GM23338 (cell line): ENCODE measurements at regions not wholly inside any gene's neighbourhood (a gene's known extent, or its start where the extent isn't known, plus 50 kb on each side); places are given as distances from the start of the nearest gene placed in this dataset.

Experiments used
- ATAC-seq: fragments of 200-7000 bp; cut with Tn5 transposase; 3 replicates; pipeline ENCODE4 v1.9.1; 2020
- DNase-seq: peaks from one replicate; pipeline ENCODE4 v3.0.0-alpha.2; 2015; ENCODE audit warnings: low spot score
- H2AFZ ChIP-seq: fragments of 200-600 bp; sonication (generic); 2 replicates; pipeline ENCODE4 v1.8.0; 2016; ENCODE audit warnings: antibody characterized with exemption, mild to moderate bottlenecking, moderate library complexity
- H3F3A ChIP-seq: fragments of 200-600 bp; sonication (generic); replicated peaks from 2 replicates; pipeline ENCODE4 v1.8.0; 2017; ENCODE audit warnings: antibody characterized with exemption, mixed run types, low read depth
- H3K27ac ChIP-seq: fragments of 200-600 bp; sonication (generic); 2 replicates; pipeline ENCODE4 v1.6.1; 2016; ENCODE audit warnings: low read depth
- H3K27me3 ChIP-seq: fragments of 200-600 bp; sonication (generic); 2 replicates; pipeline ENCODE4 v1.8.0; 2016; ENCODE audit warnings: mild to moderate bottlenecking, mixed run types, moderate library complexity; ENCODE audit not compliant: insufficient read depth
- H3K36me3 ChIP-seq: fragments of 200-600 bp; sonication (generic); 2 replicates; pipeline ENCODE4 v1.8.0; 2016; ENCODE audit warnings: mild to moderate bottlenecking; ENCODE audit not compliant: insufficient read depth
- H3K4me1 ChIP-seq: fragments of 200-600 bp; sonication (generic); 2 replicates; pipeline ENCODE4 v1.8.0; 2016; ENCODE audit warnings: mild to moderate bottlenecking, moderate library complexity; ENCODE audit not compliant: insufficient read depth
- H3K4me2 ChIP-seq: fragments of 200-600 bp; sonication (generic); 2 replicates; pipeline ENCODE4 v1.7.1; 2017; ENCODE audit warnings: mixed run types
- H3K4me3 ChIP-seq: fragments of 200-600 bp; sonication (generic); 2 replicates; pipeline ENCODE4 v1.6.1; 2016; ENCODE audit warnings: mixed run types
- H3K79me2 ChIP-seq: fragments of 200-600 bp; sonication (generic); replicated peaks from 2 replicates; pipeline ENCODE4 v1.8.0; 2017; ENCODE audit warnings: mild to moderate bottlenecking; ENCODE audit not compliant: insufficient read depth
- H3K9me2 ChIP-seq: fragments of 200-600 bp; sonication (generic); 2 replicates; pipeline ENCODE4 v1.8.0; 2017; ENCODE audit not compliant: insufficient read depth
- H4K20me1 ChIP-seq: fragments of 200-600 bp; sonication (generic); replicated peaks from 2 replicates; pipeline ENCODE4 v1.8.0; 2017; ENCODE audit warnings: mild to moderate bottlenecking; ENCODE audit not compliant: insufficient read depth
- H3K27ac Mint-ChIP-seq: 2 replicates; pipeline ENCODE4 v1.8.0; 2020; ENCODE audit warnings: inconsistent platforms, mild to moderate bottlenecking, moderate library complexity, mixed read lengths
- H3K27me3 Mint-ChIP-seq: 3 replicates; pipeline ENCODE4 v1.8.0; 2022; ENCODE audit warnings: low read depth, mild to moderate bottlenecking, moderate library complexity, mixed read lengths, inconsistent platforms; ENCODE audit not compliant: insufficient read depth, poor library complexity
- H3K36me3 Mint-ChIP-seq: 3 replicates; pipeline ENCODE4 v1.8.0; 2021; ENCODE audit warnings: low read depth, mild to moderate bottlenecking, inconsistent platforms, moderate library complexity, mixed read lengths
- H3K4me1 Mint-ChIP-seq: 3 replicates; pipeline ENCODE4 v1.8.0; 2020; ENCODE audit warnings: mild to moderate bottlenecking, inconsistent platforms, mixed read lengths
- H3K4me3 Mint-ChIP-seq: 3 replicates; pipeline ENCODE4 v1.8.0; 2021; ENCODE audit warnings: moderate library complexity, mild to moderate bottlenecking, inconsistent platforms, mixed read lengths
- H3K9me3 Mint-ChIP-seq: 3 replicates; pipeline ENCODE4 v1.8.0; 2020; ENCODE audit warnings: moderate library complexity, mild to moderate bottlenecking, inconsistent platforms, mixed read lengths
- CREB1 ChIP-seq: fragments of 250-450 bp; sonication (Bioruptor Pico); IDR thresholded peaks from 2 replicates; pipeline ENCODE4 v1.5.0; 2020; ENCODE audit warnings: low read depth, mild to moderate bottlenecking, moderate library complexity
- EZH2 ChIP-seq: fragments of 200-600 bp; sonication (generic); IDR thresholded peaks from one replicate; pipeline ENCODE4 v1.8.0; 2017; ENCODE audit warnings: antibody characterized with exemption, mild to moderate bottlenecking, low read depth; ENCODE audit not compliant: unreplicated experiment
- EZH2phosphoT487 ChIP-seq: fragments of 200-600 bp; sonication (generic); IDR thresholded peaks from one replicate; pipeline ENCODE4 v1.8.1; 2018; ENCODE audit warnings: antibody characterized with exemption; ENCODE audit not compliant: unreplicated experiment
- JUNB ChIP-seq: IDR thresholded peaks from one replicate; pipeline ENCODE4 v1.6.1; 2016; ENCODE audit warnings: antibody characterized with exemption; ENCODE audit not compliant: unreplicated experiment
- NANOG ChIP-seq: IDR thresholded peaks from 2 replicates; pipeline ENCODE4 v1.6.1; 2016; ENCODE audit warnings: antibody characterized with exemption, borderline replicate concordance
- POLR2AphosphoS5 ChIP-seq: IDR thresholded peaks from 2 replicates; pipeline ENCODE4 v1.6.1; 2016; ENCODE audit warnings: antibody characterized with exemption, low read depth
- REST ChIP-seq: IDR thresholded peaks from one replicate; pipeline ENCODE4 v1.6.1; 2018; ENCODE audit warnings: antibody characterized with exemption; ENCODE audit not compliant: unreplicated experiment
- ZNF114 ChIP-seq: fragments of 250-450 bp; sonication (Bioruptor Pico); IDR thresholded peaks from 2 replicates; pipeline ENCODE4 v1.5.0; 2020; ENCODE audit warnings: mild to moderate bottlenecking, moderate library complexity
- ZNF331 ChIP-seq: fragments of 250-450 bp; sonication (Bioruptor Pico); IDR thresholded peaks from 2 replicates; pipeline ENCODE4 v1.5.0; 2020; ENCODE audit warnings: low read depth, mild to moderate bottlenecking, moderate library complexity
- TF ChIP-seq, protein P1 (sequence below), 2 experiments: fragments of 200-600 bp in 1 of 2; sonication (generic) in 1 of 2; conservative IDR thresholded peaks; 2 replicates each; pipeline versions ENCODE4 v1.5.1 to v1.6.1; 2016 to 2017; ENCODE audit warnings: antibody characterized with exemption in 2 of 2, low read depth in 2 of 2, mild to moderate bottlenecking in 2 of 2, moderate library complexity in 1 of 2
- TF ChIP-seq, protein P2 (sequence below): fragments of 250-450 bp; sonication (Bioruptor Pico); IDR thresholded peaks from 2 replicates; pipeline ENCODE4 v1.5.0; 2020; ENCODE audit warnings: mild to moderate bottlenecking, moderate library complexity

DNA sequence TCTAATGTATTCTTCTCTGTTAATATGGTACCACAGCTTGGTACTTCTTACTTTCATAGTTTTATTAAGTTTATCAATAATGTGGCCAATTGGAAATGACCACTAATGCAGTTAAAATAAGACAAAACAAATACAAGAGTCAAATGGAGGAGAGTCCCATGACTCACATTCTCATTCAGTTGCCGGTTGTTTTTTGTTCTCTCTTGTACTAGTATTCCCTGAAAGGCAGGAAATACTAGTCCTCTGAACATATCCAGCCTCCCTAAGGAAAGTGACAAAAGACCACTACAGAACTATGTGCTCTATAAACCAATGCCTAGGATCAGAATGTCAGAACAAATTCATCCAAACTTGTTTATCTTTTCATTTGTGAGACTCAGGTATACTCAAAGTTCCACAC, 165.2 kb upstream of the SAMSN1 start:
- Mint-ChIP-seq H3K36me3 (no peaks in the 10 kb centered on the region), H3K4me1 (no peaks in the 10 kb centered on the region), H3K27ac (no peak overlapping the region), H3K4me3 (no peak overlapping the region), H3K9me3 (no peaks in the 10 kb centered on the region; the same call in 2 of the 3 replicates), H3K27me3 (no peaks in the 10 kb centered on the region)
- H3K4me2 ChIP-seq: no peak overlapping the region
- ATAC-seq (no peak), DNase-seq (no peak)
- H3F3A ChIP-seq: no peaks in the 10 kb centered on the region
- H3K27me3 ChIP-seq: no peaks in the 10 kb centered on the region
- no peaks in the 10 kb centered on the region for H3K36me3 ChIP-seq
- no peaks in the 10 kb centered on the region for H3K4me1 ChIP-seq
- H2AFZ ChIP-seq: no peak overlapping the region
- H3K27ac ChIP-seq: no peak overlapping the region
- H3K4me3 ChIP-seq: no peak overlapping the region
- TF ChIP-seq ZNF114 (CRISPR knock-in tag) (no peak), REST (no peak), POLR2AphosphoS5 (no peak), EZH2 (no peak), JUNB (no peak), EZH2phosphoT487 (no peak), NANOG (no peak), ZNF331 (CRISPR knock-in tag) (no peak), CREB1 (CRISPR knock-in tag) (no peak)
- TF ChIP-seq, protein P1, sequence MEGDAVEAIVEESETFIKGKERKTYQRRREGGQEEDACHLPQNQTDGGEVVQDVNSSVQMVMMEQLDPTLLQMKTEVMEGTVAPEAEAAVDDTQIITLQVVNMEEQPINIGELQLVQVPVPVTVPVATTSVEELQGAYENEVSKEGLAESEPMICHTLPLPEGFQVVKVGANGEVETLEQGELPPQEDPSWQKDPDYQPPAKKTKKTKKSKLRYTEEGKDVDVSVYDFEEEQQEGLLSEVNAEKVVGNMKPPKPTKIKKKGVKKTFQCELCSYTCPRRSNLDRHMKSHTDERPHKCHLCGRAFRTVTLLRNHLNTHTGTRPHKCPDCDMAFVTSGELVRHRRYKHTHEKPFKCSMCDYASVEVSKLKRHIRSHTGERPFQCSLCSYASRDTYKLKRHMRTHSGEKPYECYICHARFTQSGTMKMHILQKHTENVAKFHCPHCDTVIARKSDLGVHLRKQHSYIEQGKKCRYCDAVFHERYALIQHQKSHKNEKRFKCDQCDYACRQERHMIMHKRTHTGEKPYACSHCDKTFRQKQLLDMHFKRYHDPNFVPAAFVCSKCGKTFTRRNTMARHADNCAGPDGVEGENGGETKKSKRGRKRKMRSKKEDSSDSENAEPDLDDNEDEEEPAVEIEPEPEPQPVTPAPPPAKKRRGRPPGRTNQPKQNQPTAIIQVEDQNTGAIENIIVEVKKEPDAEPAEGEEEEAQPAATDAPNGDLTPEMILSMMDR (conservative IDR thresholded peaks at IDR 0.05; ENCODE audit: low read depth in 2 of 2): no peak
- TF ChIP-seq, protein P2, sequence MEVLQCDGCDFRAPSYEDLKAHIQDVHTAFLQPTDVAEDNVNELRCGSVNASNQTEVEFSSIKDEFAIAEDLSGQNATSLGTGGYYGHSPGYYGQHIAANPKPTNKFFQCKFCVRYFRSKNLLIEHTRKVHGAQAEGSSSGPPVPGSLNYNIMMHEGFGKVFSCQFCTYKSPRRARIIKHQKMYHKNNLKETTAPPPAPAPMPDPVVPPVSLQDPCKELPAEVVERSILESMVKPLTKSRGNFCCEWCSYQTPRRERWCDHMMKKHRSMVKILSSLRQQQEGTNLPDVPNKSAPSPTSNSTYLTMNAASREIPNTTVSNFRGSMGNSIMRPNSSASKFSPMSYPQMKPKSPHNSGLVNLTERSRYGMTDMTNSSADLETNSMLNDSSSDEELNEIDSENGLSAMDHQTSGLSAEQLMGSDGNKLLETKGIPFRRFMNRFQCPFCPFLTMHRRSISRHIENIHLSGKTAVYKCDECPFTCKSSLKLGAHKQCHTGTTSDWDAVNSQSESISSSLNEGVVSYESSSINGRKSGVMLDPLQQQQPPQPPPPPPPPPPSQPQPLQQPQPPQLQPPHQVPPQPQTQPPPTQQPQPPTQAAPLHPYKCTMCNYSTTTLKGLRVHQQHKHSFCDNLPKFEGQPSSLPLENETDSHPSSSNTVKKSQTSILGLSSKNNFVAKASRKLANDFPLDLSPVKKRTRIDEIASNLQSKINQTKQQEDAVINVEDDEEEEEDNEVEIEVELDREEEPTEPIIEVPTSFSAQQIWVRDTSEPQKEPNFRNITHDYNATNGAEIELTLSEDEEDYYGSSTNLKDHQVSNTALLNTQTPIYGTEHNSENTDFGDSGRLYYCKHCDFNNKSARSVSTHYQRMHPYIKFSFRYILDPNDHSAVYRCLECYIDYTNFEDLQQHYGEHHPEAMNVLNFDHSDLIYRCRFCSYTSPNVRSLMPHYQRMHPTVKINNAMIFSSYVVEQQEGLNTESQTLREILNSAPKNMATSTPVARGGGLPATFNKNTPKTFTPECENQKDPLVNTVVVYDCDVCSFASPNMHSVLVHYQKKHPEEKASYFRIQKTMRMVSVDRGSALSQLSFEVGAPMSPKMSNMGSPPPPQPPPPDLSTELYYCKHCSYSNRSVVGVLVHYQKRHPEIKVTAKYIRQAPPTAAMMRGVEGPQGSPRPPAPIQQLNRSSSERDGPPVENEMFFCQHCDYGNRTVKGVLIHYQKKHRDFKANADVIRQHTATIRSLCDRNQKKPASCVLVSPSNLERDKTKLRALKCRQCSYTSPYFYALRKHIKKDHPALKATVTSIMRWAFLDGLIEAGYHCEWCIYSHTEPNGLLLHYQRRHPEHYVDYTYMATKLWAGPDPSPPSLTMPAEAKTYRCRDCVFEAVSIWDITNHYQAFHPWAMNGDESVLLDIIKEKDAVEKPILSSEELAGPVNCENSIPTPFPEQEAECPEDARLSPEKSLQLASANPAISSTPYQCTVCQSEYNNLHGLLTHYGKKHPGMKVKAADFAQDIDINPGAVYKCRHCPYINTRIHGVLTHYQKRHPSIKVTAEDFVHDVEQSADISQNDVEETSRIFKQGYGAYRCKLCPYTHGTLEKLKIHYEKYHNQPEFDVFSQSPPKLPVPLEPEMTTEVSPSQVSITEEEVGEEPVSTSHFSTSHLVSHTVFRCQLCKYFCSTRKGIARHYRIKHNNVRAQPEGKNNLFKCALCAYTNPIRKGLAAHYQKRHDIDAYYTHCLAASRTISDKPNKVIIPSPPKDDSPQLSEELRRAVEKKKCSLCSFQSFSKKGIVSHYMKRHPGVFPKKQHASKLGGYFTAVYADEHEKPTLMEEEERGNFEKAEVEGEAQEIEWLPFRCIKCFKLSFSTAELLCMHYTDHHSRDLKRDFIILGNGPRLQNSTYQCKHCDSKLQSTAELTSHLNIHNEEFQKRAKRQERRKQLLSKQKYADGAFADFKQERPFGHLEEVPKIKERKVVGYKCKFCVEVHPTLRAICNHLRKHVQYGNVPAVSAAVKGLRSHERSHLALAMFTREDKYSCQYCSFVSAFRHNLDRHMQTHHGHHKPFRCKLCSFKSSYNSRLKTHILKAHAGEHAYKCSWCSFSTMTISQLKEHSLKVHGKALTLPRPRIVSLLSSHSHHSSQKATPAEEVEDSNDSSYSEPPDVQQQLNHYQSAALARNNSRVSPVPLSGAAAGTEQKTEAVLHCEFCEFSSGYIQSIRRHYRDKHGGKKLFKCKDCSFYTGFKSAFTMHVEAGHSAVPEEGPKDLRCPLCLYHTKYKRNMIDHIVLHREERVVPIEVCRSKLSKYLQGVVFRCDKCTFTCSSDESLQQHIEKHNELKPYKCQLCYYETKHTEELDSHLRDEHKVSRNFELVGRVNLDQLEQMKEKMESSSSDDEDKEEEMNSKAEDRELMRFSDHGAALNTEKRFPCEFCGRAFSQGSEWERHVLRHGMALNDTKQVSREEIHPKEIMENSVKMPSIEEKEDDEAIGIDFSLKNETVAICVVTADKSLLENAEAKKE (CRISPR knock-in tag): no peak
- no peaks in the 10 kb centered on the region; the same call in 1 of the 2 replicates for H3K9me2 ChIP-seq
- no peaks in the 10 kb centered on the region for H3K79me2 ChIP-seq
- no peaks in the 10 kb centered on the region for H4K20me1 ChIP-seq
